Psoas muscle (tissue), 7 donors: ENCODE measurements at regions not wholly inside any gene's neighbourhood (a gene's known extent, or its start where the extent isn't known, plus 50 kb on each side); places are given as distances from the start of the nearest gene placed in this dataset.

ENCODE experiments used
- ATAC-seq, 4 donors: fragments of 200-7000 bp; cut with Tn5 transposase; one replicate each; pipeline ENCODE4 v1.9.1; 2020; ENCODE audit warnings: moderate library complexity in 3 of 4, mild to moderate bottlenecking in 2 of 4
- DNase-seq, 2 donors: peaks; one replicate each; pipeline ENCODE4 v3.0.0-alpha.2; 2020
- H3K27ac ChIP-seq: fragments of 200-600 bp; one replicate; pipeline ENCODE4 v1.8.0; 2022
- H3K27me3 ChIP-seq, 3 donors: fragments of 200-600 bp in 1 of 3; one replicate each; pipeline versions ENCODE4 v1.6.1 to v1.8.0; 2013 to 2022; ENCODE audit warnings: low read length in 2 of 3, mild to moderate bottlenecking in 2 of 3, moderate library complexity in 1 of 3; ENCODE audit not compliant: insufficient read depth in 3 of 3
- H3K36me3 ChIP-seq, 2 donors: fragments of 200-600 bp in 1 of 2; one replicate each; pipeline versions ENCODE4 v1.6.1 to v1.8.0; 2013 to 2022; ENCODE audit warnings: low read depth in 1 of 2, mild to moderate bottlenecking in 1 of 2, moderate library complexity in 1 of 2; ENCODE audit not compliant: insufficient read depth in 1 of 2
- H3K4me1 ChIP-seq: fragments of 200-600 bp; one replicate; pipeline ENCODE4 v1.8.0; 2022
- H3K4me3 ChIP-seq: fragments of 200-600 bp; one replicate; pipeline ENCODE4 v1.8.0; 2022; ENCODE audit warnings: mild to moderate bottlenecking
- H3K9me3 ChIP-seq: fragments of 200-600 bp; one replicate; pipeline ENCODE4 v1.8.0; 2022
- CTCF ChIP-seq: fragments of 200-600 bp; IDR thresholded peaks from one replicate; pipeline ENCODE4 v1.8.0; 2022; ENCODE audit warnings: antibody characterized with exemption
- WGBS, 3 donors: extraction: QIAGEN DNeasy Blood & Tissue Kit; methylation state at CpG; one replicate each; pipeline versions ENCODE4 v1.1.6 to v1.1.7; 2013; 5-methylcytosine and 5-hydroxymethylcytosine counted together
- intact Hi-C, 2 donors: fragments of 100-400 bp; cut with DNase I; formaldehyde crosslinking; loops; one replicate each; pipeline versions ENCODE4 v1.11.0 to v1.14.2; 2022
- donor health status: healthy with polysubstance abuse.
- donor health status: DM: no; HTN: no; CAD: no; lungs with moderate emphysema.
- donor health status: Bipolar disorder and iron deficiency.
- donor health status: healthy.
- donor health status: DM: yes; HTN: yes; CAD: no.
- donor health status: DM: no; HTN: no; CAD: no.
- donor health status: DM: yes; HTN: yes; CAD: no.

- H3K4me1 ChIP-seq = no peaks in the 10 kb centered on the region
- H3K4me3 ChIP-seq = no peak overlapping the region
- intact Hi-C loops = no loop called here
- H3K36me3 ChIP-seq = no peaks in the 10 kb centered on the region
- DNase-seq (no peak), ATAC-seq (no peak)
- no peak for TF ChIP-seq CTCF
- no peaks in the 10 kb centered on the region for H3K27me3 ChIP-seq
- no peak overlapping the region for H3K27ac ChIP-seq
- H3K9me3 ChIP-seq = no peaks in the 10 kb centered on the region
Measured at GRCh38 chr9:28960602-28961001, 1387.3 kb upstream of the C9orf72 start.

- Histone ChIP-seq H3K9me3 (no peaks in the 10 kb centered on the region), H3K36me3 (no peaks in the 10 kb centered on the region), H3K27me3 (no peaks in the 10 kb centered on the region), H3K4me1 (no peaks in the 10 kb centered on the region), H3K27ac (no peak overlapping the region), H3K4me3 (no peak overlapping the region)
- ATAC-seq (no peak), DNase-seq (no peak)
- WGBS, 3 donors = 50 to 57% (median 55%) methylated on average over 3 of the region's 3 CpGs
- intact Hi-C loops = no loop called here
- TF ChIP-seq CTCF = no peak
Measured at GRCh38 chr9:28961623-28962022, 1388.3 kb upstream of the C9orf72 start.

GRCh38 chr9:28967226-28967625 is 1393.9 kb upstream of the C9orf72 start:
- ATAC-seq (no peak), DNase-seq (no peak)
- intact Hi-C loops = no loop called here

GRCh38 chr9:28970241-28970654 is 1397.0 kb upstream of the C9orf72 start:
- WGBS, 3 donors = 7 to 31% (median 21%) methylated on average over 3 of the region's 3 CpGs
- H3K27me3 ChIP-seq = no peaks in the 10 kb centered on the region
- DNase-seq = no peak
- H3K4me1 ChIP-seq = no peaks in the 10 kb centered on the region
- intact Hi-C loops = loop anchor here in 1 of 2 donors (10.0 kb wide), 1 partner anchor 55 kb away; no protein-coding TSS in a partner anchor
- no peaks in the 10 kb centered on the region for H3K36me3 ChIP-seq
- H3K27ac ChIP-seq = no peak overlapping the region
- no peaks in the 10 kb centered on the region for H3K9me3 ChIP-seq
- TF ChIP-seq CTCF = no peak
- no peak for ATAC-seq
- no peak overlapping the region for H3K4me3 ChIP-seq

More at GRCh38 chr9:28967226-28967625, 1393.9 kb upstream of the C9orf72 start:
- Histone ChIP-seq H3K27ac (no peak overlapping the region), H3K27me3 (no peaks in the 10 kb centered on the region), H3K4me1 (no peaks in the 10 kb centered on the region), H3K36me3 (no peaks in the 10 kb centered on the region), H3K9me3 (no peaks in the 10 kb centered on the region), H3K4me3 (no peak overlapping the region)
- TF ChIP-seq CTCF = no peak

GRCh38 chr9:28971881-28972280 is 1398.6 kb upstream of the C9orf72 start:
- H3K27me3 ChIP-seq = no peaks in the 10 kb centered on the region
- H3K4me1 ChIP-seq = no peaks in the 10 kb centered on the region
- DNase-seq (no peak), ATAC-seq (no peak)
- H3K27ac ChIP-seq = no peak overlapping the region
- no peaks in the 10 kb centered on the region for H3K9me3 ChIP-seq
- H3K4me3 ChIP-seq = no peak overlapping the region
- intact Hi-C loops = loop anchor here in 1 of 2 donors (10.0 kb wide), 1 partner anchor 57 kb away; no protein-coding TSS in a partner anchor
- H3K36me3 ChIP-seq = no peaks in the 10 kb centered on the region
- no peak for TF ChIP-seq CTCF
- WGBS, 3 donors = 0 to 44% (median 20%) methylated on average over 2 of the region's 2 CpGs
